PFSK-1 (cell line): ENCODE measurements at regions not wholly inside any gene's neighbourhood (a gene's known extent, or its start where the extent isn't known, plus 50 kb on each side); places are given as distances from the start of the nearest gene placed in this dataset.

Experiments
- FOXP2 ChIP-seq: optimal IDR thresholded peaks from 2 replicates; pipeline ENCODE3; 2011; ENCODE audit warnings: borderline replicate concordance, control low read depth, inconsistent platforms; ENCODE audit not compliant: insufficient read depth; ENCODE audit errors: extremely low read length, extremely low read depth
- POLR2AphosphoS5 ChIP-seq: IDR thresholded peaks from 2 replicates; pipeline ENCODE4 v1.6.1; 2012; ENCODE audit warnings: low read depth, mild to moderate bottlenecking, control low read depth, low read length, moderate library complexity
- REST ChIP-seq, 2 experiments: IDR thresholded peaks; 2 replicates each; pipeline versions ENCODE4 v1.6.1 to v1.8.0; 2011 to 2012; ENCODE audit warnings: low read depth in 2 of 2, low read length in 2 of 2, control low read depth in 1 of 2, inconsistent platforms in 1 of 2, mild to moderate bottlenecking in 1 of 2, moderate library complexity in 1 of 2; ENCODE audit not compliant: insufficient read depth in 1 of 2
- SIN3A ChIP-seq: IDR thresholded peaks from 2 replicates; pipeline ENCODE4 v1.6.1; 2012; ENCODE audit warnings: mild to moderate bottlenecking, low read length, moderate library complexity, borderline replicate concordance; ENCODE audit not compliant: insufficient read depth
- TAF1 ChIP-seq: IDR thresholded peaks from 2 replicates; pipeline ENCODE4 v1.6.1; 2012; ENCODE audit warnings: low read length, control low read depth, borderline replicate concordance; ENCODE audit not compliant: insufficient read depth

- TF ChIP-seq REST (IDR thresholded peaks at IDR 0.05; ENCODE audit: insufficient read depth in 1 of 2, low read depth in 2 of 2, low read length in 2 of 2) (no peak), TAF1 (no peak), POLR2AphosphoS5 (no peak), SIN3A (no peak), FOXP2 (no peak)
Observed at GRCh38 chr5:164581889-164582288, 1076.5 kb downstream of the MAT2B start.

GRCh38 chr5:164593982-164594381, 1088.6 kb downstream of the MAT2B start:
- TF ChIP-seq TAF1, result no peak
- TF ChIP-seq POLR2AphosphoS5, result no peak
- no peak for TF ChIP-seq REST (IDR thresholded peaks at IDR 0.05; ENCODE audit: insufficient read depth in 1 of 2, low read depth in 2 of 2, low read length in 2 of 2)
- TF ChIP-seq FOXP2, result no peak
- TF ChIP-seq SIN3A, result no peak

- TF ChIP-seq REST (IDR thresholded peaks at IDR 0.05; ENCODE audit: insufficient read depth in 1 of 2, low read depth in 2 of 2, low read length in 2 of 2) (no peak), POLR2AphosphoS5 (no peak), SIN3A (no peak), TAF1 (no peak), FOXP2 (no peak)
Observed at GRCh38 chr5:164597293-164597900, 1092.0 kb downstream of the MAT2B start.

GRCh38 chr5:164600274-164600673, 1094.9 kb downstream of the MAT2B start:
- no peak for TF ChIP-seq FOXP2
- no peak for TF ChIP-seq REST (IDR thresholded peaks at IDR 0.05; ENCODE audit: insufficient read depth in 1 of 2, low read depth in 2 of 2, low read length in 2 of 2)
- no peak for TF ChIP-seq SIN3A
- no peak for TF ChIP-seq TAF1
- TF ChIP-seq POLR2AphosphoS5, result no peak
